ENCODE measurements at regions not wholly inside any gene's neighbourhood (a gene's known extent, or its start where the extent isn't known, plus 50 kb on each side); places are given as distances from the start of the nearest gene placed in this dataset.
A peak's percentile ranks its signal among the peaks of the same experiment; 100 is the strongest.

- peak in 1 of 2 donors; percentile 17 for DNase-seq
- Mint-ChIP-seq H3K4me3 (no peak overlapping the region), H3K27me3 (ENCODE audit: low read depth in 2 of 2) (no peaks in the 10 kb centered on the region), H3K27ac (peak overlapping the region in 1 of 2 donors; percentile 89), H3K9me3 (no peaks in the 10 kb centered on the region), H3K4me1 (peaks cover 28 to 48% of the 10 kb centered on the region in 2 donors), H3K36me3 (no peaks in the 10 kb centered on the region)
- Histone ChIP-seq H3K27me3 (ENCODE audit: control insufficient read depth, insufficient read depth, low read length) (no peaks in the 10 kb centered on the region), H3K27ac (ENCODE audit: low read length) (no peak overlapping the region), H3K9me3 (ENCODE audit: control insufficient read depth, insufficient read depth, low read length) (no peaks in the 10 kb centered on the region), H3K36me3 (ENCODE audit: control insufficient read depth, insufficient read depth, low read length) (no peaks in the 10 kb centered on the region), H3K4me1 (ENCODE audit: control insufficient read depth, insufficient read depth, low read length) (peaks cover 34% of the 10 kb centered on the region), H3K4me3 (ENCODE audit: low read length) (no peak overlapping the region)
- TF ChIP-seq, protein P1, sequence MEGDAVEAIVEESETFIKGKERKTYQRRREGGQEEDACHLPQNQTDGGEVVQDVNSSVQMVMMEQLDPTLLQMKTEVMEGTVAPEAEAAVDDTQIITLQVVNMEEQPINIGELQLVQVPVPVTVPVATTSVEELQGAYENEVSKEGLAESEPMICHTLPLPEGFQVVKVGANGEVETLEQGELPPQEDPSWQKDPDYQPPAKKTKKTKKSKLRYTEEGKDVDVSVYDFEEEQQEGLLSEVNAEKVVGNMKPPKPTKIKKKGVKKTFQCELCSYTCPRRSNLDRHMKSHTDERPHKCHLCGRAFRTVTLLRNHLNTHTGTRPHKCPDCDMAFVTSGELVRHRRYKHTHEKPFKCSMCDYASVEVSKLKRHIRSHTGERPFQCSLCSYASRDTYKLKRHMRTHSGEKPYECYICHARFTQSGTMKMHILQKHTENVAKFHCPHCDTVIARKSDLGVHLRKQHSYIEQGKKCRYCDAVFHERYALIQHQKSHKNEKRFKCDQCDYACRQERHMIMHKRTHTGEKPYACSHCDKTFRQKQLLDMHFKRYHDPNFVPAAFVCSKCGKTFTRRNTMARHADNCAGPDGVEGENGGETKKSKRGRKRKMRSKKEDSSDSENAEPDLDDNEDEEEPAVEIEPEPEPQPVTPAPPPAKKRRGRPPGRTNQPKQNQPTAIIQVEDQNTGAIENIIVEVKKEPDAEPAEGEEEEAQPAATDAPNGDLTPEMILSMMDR (IDR thresholded peaks at IDR 0.05) = no peak
- WGBS (ENCODE audit: insufficient coverage) = 35% methylated on average over 27 of the region's 27 CpGs
- intact Hi-C loops (cut with micrococcal nuclease) = no loop called here
- peak; percentile 48 to 79 (median 71) for ATAC-seq
These were observed 73.3 kb downstream of the NCOR2 start for GRCh38 chr12:124493809-124494750.

GRCh38 chr12:124492879-124493808 is 74.3 kb downstream of the NCOR2 start:
- peaks cover 30% of the 10 kb centered on the region for H3K4me1 ChIP-seq (ENCODE audit: control insufficient read depth, insufficient read depth, low read length)
- no peaks in the 10 kb centered on the region for H3K36me3 ChIP-seq (ENCODE audit: control insufficient read depth, insufficient read depth, low read length)
- no peak overlapping the region for H3K27ac ChIP-seq (ENCODE audit: low read length)
- TF ChIP-seq, protein P1 (IDR thresholded peaks at IDR 0.05) = no peak
- no peaks in the 10 kb centered on the region for H3K9me3 Mint-ChIP-seq
- DNase-seq (no peak), ATAC-seq (no peak)
- no peaks in the 10 kb centered on the region for H3K36me3 Mint-ChIP-seq
- no peak overlapping the region for H3K4me3 Mint-ChIP-seq
- peaks cover 20 to 40% of the 10 kb centered on the region in 2 donors for H3K4me1 Mint-ChIP-seq
- no peaks in the 10 kb centered on the region for H3K27me3 Mint-ChIP-seq (ENCODE audit: low read depth in 2 of 2)
- intact Hi-C loops (cut with micrococcal nuclease) = no loop called here
- H3K9me3 ChIP-seq (ENCODE audit: control insufficient read depth, insufficient read depth, low read length) = no peaks in the 10 kb centered on the region
- WGBS (ENCODE audit: insufficient coverage) = 79% methylated on average over 17 of the region's 17 CpGs
- H3K27me3 ChIP-seq (ENCODE audit: control insufficient read depth, insufficient read depth, low read length) = no peaks in the 10 kb centered on the region
- peak overlapping the region in 1 of 2 donors; percentile 89 for H3K27ac Mint-ChIP-seq
- H3K4me3 ChIP-seq (ENCODE audit: low read length) = no peak overlapping the region

GRCh38 chr12:124491856-124492420 is 75.5 kb downstream of the NCOR2 start:
- Histone ChIP-seq H3K27ac (ENCODE audit: low read length) (no peak overlapping the region), H3K36me3 (ENCODE audit: control insufficient read depth, insufficient read depth, low read length) (no peaks in the 10 kb centered on the region), H3K9me3 (ENCODE audit: control insufficient read depth, insufficient read depth, low read length) (no peaks in the 10 kb centered on the region), H3K27me3 (ENCODE audit: control insufficient read depth, insufficient read depth, low read length) (no peaks in the 10 kb centered on the region), H3K4me1 (ENCODE audit: control insufficient read depth, insufficient read depth, low read length) (peaks cover 26% of the 10 kb centered on the region), H3K4me3 (ENCODE audit: low read length) (no peak overlapping the region)
- Mint-ChIP-seq H3K36me3 (no peaks in the 10 kb centered on the region), H3K27ac (no peak overlapping the region), H3K4me3 (no peak overlapping the region), H3K9me3 (no peaks in the 10 kb centered on the region), H3K4me1 (peaks cover 16 to 40% of the 10 kb centered on the region in 2 donors), H3K27me3 (ENCODE audit: low read depth in 2 of 2) (no peaks in the 10 kb centered on the region)
- DNase-seq = no peak
- TF ChIP-seq, protein P1 (IDR thresholded peaks at IDR 0.05) = no peak
- no peak for ATAC-seq
- intact Hi-C loops (cut with micrococcal nuclease) = no loop called here
- WGBS (ENCODE audit: insufficient coverage) = 94% methylated on average over 20 of the region's 20 CpGs
